ENCODE measurements at regions not wholly inside any gene's neighbourhood (a gene's known extent, or its start where the extent isn't known, plus 50 kb on each side); places are given as distances from the start of the nearest gene placed in this dataset.

DNA sequence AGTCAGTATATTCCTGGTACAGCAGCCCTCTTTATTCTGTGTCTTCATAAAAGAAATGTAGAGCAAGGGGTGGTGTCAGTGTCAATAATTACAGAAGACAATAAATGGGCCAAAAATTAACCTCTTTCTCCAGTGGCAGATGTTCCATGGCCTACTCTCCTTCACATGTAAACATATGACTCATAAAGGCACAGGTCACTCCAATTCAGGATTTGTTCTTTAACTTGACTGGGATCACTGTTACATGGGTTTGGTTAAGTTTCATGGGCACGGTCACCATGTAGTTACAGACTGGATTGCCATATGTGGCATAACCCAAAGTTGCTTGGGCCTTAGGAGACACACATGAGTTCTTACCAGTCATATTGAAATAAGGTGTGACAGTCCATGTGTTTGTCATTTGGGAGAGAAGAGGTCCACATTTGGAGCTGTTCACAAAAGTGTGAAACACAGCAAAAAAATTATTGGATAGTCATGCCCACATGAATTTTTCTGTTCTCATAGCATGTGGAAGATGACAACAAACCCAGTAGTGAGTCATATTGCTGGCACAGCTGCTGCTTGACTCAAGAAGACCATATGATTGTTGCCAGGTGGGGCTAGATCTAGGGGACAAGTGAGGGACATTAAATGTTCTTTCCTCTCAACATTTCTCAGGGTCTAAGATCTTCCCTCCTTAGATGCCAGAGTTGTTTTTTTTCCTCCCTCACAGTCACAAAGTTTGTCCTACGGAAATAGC is 68.1 kb upstream of the HTR2A start:
- TF ChIP-seq, protein P1, sequence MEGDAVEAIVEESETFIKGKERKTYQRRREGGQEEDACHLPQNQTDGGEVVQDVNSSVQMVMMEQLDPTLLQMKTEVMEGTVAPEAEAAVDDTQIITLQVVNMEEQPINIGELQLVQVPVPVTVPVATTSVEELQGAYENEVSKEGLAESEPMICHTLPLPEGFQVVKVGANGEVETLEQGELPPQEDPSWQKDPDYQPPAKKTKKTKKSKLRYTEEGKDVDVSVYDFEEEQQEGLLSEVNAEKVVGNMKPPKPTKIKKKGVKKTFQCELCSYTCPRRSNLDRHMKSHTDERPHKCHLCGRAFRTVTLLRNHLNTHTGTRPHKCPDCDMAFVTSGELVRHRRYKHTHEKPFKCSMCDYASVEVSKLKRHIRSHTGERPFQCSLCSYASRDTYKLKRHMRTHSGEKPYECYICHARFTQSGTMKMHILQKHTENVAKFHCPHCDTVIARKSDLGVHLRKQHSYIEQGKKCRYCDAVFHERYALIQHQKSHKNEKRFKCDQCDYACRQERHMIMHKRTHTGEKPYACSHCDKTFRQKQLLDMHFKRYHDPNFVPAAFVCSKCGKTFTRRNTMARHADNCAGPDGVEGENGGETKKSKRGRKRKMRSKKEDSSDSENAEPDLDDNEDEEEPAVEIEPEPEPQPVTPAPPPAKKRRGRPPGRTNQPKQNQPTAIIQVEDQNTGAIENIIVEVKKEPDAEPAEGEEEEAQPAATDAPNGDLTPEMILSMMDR (IDR thresholded peaks at IDR 0.05) = no peak
- no peak for TF ChIP-seq POLR2A (IDR thresholded peaks at IDR 0.05)

All from heart left ventricle (tissue), 13 donors.